Hippocampal formation (tissue), 2 donors: ENCODE measurements at regions not wholly inside any gene's neighbourhood (a gene's known extent, or its start where the extent isn't known, plus 50 kb on each side); places are given as distances from the start of the nearest gene placed in this dataset.
A peak's percentile ranks its signal among the peaks of the same experiment; 100 is the strongest.
"Not testable (repeated sequence)": the region's sequence is repeated elsewhere in the genome, so short reads cannot be mapped to it uniquely, and the experiment has no call there.

ENCODE experiments used
- DNase-seq, 2 donors: peaks; one replicate each; lab custom pipeline; 2025; lab: John Stamatoyannopoulos, UW

GRCh38 chr12:125493704-125494308, 428.6 kb downstream of the AACS start:
- DNase-seq = no peak

- DNase-seq = no peak
Measured at GRCh38 chr12:125503128-125503527, 437.9 kb downstream of the AACS start.

DNA sequence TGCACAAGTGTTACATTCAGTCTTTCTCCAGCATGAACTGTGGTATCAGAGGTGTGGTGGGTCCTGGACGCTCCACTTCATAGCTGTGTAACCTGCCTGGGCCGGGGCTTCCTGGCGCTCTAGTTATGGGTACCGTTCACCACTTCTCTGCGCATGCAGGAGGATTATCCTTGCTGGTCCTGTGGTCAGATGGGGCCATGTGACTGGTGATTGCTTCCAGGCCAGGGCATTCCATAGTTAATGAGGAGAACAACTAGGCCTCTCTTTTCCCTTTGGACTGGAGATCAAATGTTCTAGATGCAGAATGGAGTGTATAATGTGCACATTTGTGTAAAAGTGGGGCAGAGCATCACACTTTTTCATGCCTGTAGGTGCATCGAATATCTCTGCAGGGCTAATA, 444.0 kb downstream of the AACS start:
- DNase-seq = no peak

DNA sequence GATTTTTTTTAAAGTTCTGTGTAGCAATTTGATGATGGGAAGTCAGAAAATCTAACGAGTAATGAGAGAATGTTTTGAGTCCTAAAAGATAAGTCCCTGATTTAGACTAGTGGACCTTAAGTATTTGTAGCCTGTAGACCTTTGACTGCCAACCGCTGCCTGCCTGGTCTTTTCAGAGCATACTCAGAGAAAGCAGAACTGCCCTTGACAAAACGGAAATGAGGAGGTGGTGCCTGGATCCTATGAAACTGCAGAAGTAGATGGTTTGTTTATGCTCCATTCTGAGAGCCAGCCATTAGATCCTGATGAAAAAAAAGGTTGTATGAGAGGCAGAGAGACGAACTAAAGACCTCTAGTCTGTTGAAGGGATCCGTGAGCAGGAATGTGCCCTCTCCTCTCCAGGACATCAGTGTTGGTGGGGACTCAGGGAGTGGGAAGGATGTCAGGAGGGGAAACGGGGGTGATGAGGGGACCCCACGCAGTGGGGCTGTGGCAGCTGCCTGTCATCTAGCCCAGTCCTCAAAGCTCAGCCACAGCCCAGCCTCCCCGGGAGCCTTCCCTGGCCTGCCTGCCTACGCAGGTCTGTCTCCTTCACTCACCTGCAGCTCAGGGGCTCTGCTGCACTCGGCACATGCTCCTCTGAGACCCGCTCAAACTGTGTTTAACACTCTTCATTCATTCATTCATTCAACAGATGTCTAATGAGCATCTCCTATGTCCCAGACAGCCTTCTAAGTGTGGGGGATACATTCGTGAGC, 447.5 kb downstream of the AACS start:
- DNase-seq = no peak

DNA sequence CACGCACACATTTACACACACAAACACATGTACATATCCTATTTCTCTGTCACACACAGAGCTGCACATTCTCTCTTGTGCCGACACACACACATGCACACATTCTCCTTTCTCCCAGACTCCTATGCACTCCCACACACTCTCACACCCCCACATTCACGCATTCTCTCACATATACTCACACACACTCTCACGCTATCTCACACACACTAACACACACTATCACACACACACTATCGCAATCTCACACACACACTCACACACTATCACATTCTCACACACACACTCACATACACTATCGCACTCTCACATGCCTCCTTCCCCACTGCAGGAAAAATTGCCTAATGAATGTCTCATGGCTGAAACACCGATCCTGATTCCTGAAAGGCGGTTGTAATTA, 450.7 kb downstream of the AACS start:
- no peak for DNase-seq

DNA sequence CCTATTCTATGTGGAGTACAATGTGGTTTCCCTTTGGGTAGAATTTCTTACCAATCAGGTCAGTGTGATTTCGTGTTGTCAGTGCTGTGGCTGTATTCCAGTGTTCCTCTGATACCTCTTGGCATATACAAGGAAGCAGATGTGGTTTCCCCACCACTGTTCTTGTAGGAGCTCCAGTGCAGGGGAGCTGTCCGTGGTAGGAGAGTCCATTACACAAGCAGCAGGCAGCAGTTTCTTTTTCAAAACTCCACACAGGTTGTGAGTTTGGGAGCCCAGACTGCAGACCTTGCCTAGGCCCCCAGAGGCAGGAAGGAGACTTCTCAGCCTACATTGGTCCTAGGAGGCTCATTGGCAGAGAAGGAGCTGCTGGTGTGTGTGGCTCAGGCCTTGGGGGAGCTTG, 452.8 kb downstream of the AACS start:
- no peak for DNase-seq

GRCh38 chr12:125519026-125519651, 453.9 kb downstream of the AACS start:
- no peak for DNase-seq

GRCh38 chr12:125525879-125526278, 460.6 kb downstream of the AACS start:
- no peak for DNase-seq

DNA sequence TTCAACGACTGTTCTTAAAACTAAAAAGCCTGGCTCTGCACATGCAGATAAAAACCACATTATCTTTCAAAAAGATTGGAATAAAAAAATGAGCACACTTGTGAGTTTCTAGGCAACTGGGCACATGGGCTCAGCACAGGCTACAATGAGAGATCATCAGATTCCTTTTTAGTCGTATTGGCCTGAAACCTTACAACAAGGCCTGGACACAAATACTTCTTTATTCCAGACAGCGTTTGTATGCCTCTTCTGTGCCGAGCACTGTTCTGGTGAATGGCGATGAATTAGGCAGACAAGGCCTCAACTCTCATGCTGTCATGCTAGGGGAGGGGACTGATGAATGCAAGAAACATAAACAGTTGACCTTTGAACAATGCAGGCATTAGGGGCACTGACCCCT, 463.0 kb downstream of the AACS start:
- peak; percentile 73 to 97 for DNase-seq

DNA sequence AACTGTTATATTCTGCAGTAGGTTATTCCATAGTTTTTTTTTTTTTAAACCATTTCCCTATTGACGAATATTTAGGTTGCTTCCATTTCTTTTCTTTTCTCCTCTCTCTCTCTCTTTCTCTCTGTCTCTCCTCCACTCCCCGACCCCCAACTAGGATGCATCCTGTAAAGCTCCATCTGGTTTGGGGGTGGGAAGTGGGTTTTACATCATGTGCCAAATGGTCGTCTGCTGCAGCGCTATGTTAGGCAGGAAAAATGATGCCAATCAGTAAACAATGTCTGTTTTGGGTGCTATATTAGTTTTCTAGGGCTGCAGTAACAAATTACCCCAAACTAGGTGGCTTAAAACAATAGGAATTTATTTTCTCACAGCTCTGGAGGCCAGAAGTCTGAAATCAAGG, 465.0 kb downstream of the AACS start:
- no peak for DNase-seq

- DNase-seq = no peak
Measured at GRCh38 chr12:125530876-125531275, 465.6 kb downstream of the AACS start.

- DNase-seq = no peak
Measured at GRCh38 chr12:125531574-125531973, 466.3 kb downstream of the AACS start.

GRCh38 chr12:125533434-125534029, 468.3 kb downstream of the AACS start:
- DNase-seq = peak in 1 of 2 donors; percentile 59

GRCh38 chr12:125538401-125539199, 473.4 kb downstream of the AACS start:
- DNase-seq = no peak

DNA sequence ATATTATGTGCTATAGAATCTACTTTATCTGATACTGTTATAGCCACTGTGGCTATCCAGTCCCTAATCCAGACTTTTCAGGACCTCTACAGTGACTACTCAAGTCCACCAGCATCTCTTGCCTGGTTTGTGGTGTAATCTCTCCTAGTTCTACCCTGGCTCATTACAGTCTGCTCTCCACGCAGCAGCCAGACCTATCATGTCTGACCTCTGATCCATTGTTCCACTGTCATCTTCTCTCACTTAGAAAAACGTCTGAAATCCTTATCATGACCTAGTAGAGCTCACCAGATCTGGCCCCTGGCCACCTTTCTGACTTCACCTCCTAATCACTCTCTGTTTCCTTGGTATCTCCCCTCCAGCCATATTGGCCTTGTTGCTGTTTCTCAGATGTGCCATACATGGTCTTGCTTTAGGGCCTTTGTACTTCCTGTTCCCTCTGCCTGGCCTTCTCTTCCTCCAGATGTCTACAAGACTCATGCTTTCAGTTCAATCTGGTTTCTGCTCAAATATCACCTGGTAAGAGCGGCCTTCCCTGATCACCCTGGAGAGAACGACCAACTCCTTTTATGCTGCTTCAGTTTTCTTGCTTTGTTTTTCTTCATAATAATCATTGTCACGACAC, 475.5 kb downstream of the AACS start:
- DNase-seq = no peak

GRCh38 chr12:125544960-125545359, 479.7 kb downstream of the AACS start:
- no peak for DNase-seq

- DNase-seq = no peak
Measured at GRCh38 chr12:125549171-125549570, 483.9 kb downstream of the AACS start.

GRCh38 chr12:125549836-125550235, 484.6 kb downstream of the AACS start:
- DNase-seq = no peak

DNA sequence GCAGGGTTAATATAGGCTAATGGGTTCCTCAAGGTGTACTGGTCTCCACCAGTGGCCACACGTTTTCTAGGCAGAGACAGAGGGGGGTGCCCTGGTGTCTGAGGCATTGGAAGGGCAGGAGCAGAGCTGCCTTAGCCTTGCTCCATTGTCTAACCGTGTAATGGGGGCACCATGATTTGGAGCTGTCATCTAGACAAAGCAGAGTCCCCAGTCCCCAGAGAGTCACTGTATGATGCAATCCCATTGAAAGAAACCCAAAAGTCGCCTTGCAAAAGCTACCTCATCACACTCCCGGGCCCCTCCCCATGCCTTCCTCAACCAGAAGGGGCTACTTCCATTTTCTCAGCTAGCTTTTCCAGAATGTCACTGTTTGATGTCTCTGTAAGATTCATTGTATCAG, 487.1 kb downstream of the AACS start:
- no peak for DNase-seq

DNA sequence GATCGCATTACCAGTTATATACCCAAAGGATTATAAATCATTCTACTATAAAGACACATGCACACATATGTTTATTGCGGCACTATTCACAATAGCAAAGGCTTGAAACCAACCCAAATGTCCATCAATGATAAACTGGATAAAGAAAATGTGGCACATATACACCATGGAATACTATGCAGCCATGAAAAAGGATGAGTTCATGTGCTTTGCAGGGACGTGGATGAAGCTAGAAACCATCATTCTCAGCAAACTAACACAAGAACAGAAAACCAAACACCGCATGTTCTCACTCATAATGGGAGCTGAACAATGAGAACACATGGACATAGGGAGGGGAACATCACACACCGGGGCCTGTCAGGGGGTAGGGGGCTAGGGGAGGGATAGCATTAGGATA, 495.8 kb downstream of the AACS start:
- DNase-seq = not testable (repeated sequence)

GRCh38 chr12:125564753-125565152, 499.5 kb downstream of the AACS start:
- no peak for DNase-seq

DNA sequence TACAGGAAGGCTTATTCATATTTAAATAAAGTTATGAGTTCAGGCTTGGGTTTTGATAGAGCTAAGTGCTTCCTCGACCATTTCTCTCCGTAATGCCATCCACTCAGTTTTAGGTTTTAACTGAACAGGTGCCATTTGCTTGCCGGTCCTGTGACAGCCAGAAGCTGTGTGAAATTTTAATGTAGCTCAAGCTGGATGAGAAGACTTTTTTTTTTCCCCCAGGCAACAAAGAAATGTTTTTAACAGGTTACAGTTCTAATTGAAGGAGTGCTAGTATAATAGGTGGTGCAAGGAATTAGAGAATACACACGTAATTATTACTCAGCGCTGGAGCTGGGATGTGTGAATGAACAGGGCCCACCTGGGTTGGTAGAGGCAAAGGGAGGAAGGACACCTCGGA, 502.3 kb downstream of the AACS start:
- DNase-seq = no peak
